IMR-90 (cell line): ENCODE measurements at regions not wholly inside any gene's neighbourhood (a gene's known extent, or its start where the extent isn't known, plus 50 kb on each side); places are given as distances from the start of the nearest gene placed in this dataset.

Experiments used
- ATAC-seq: fragments of 200-7000 bp; cut with Tn5 transposase; 2 replicates; pipeline ENCODE4 v1.9.1; 2020; ENCODE audit warnings: low read depth, mild to moderate bottlenecking, moderate library complexity
- BruUV-seq: library from RNA; stranded (reverse); fragments of 400-500 nt; replicated peaks from 2 replicates; lab custom pipeline; 2021; lab: Mats Ljungman, UMichigan
- CTCF ChIA-PET: fragments of 300-600 bp; formaldehyde crosslinking; extraction: SDS; loops from one replicate; lab custom pipeline; 2021; ENCODE audit warnings: antibody characterized with exemption; lab: Yijun Ruan, JAX
- POLR2A ChIA-PET: fragments of 300-600 bp; sonication (Branson Sonifier 250); formaldehyde crosslinking; loops from one replicate; lab custom pipeline; 2022; ENCODE audit warnings: antibody characterized with exemption; ENCODE audit not compliant: unreplicated experiment; lab: Charles Lee
- DNase-seq: peaks from one replicate; pipeline ENCODE4 v3.0.0; 2013
- H2AFZ ChIP-seq: replicated peaks from 2 replicates; pipeline ENCODE3; 2013; ENCODE audit warnings: low read length, mild to moderate bottlenecking; ENCODE audit not compliant: poor library complexity
- H2AK5ac ChIP-seq: 2 replicates; pipeline ENCODE4 v1.6.1; 2013; ENCODE audit warnings: low read depth, low read length, inconsistent platforms
- H2AK9ac ChIP-seq: replicated peaks from 2 replicates; pipeline ENCODE3; 2013; ENCODE audit warnings: mild to moderate bottlenecking, low read depth, low read length, moderate library complexity; ENCODE audit not compliant: poor library complexity
- H2BK120ac ChIP-seq: 2 replicates; pipeline ENCODE4 v1.6.1; 2013; ENCODE audit warnings: low read depth, low read length, inconsistent platforms
- H2BK15ac ChIP-seq: 3 replicates; pipeline ENCODE4 v1.6.1; 2013; ENCODE audit warnings: low read depth, low read length, inconsistent platforms
- H2BK20ac ChIP-seq: 2 replicates; pipeline ENCODE4 v1.6.1; 2013; ENCODE audit warnings: low read depth, mild to moderate bottlenecking, inconsistent platforms, low read length, moderate library complexity
- H2BK5ac ChIP-seq: 2 replicates; pipeline ENCODE4 v1.6.1; 2013; ENCODE audit warnings: mild to moderate bottlenecking, low read depth, low read length, inconsistent platforms; ENCODE audit not compliant: poor library complexity, severe bottlenecking
- H3K14ac ChIP-seq: replicated peaks from 2 replicates; pipeline ENCODE4 v1.6.1; 2013; ENCODE audit warnings: low read depth, low read length, inconsistent platforms
- H3K18ac ChIP-seq: 2 replicates; pipeline ENCODE4 v1.6.1; 2013; ENCODE audit warnings: low read depth, low read length, control low read depth
- H3K23ac ChIP-seq: 2 replicates; pipeline ENCODE4 v1.6.1; 2013; ENCODE audit warnings: low read depth, low read length, inconsistent platforms
- H3K27ac ChIP-seq: 2 replicates; pipeline ENCODE4 v1.5.1; 2013; ENCODE audit warnings: mild to moderate bottlenecking, control low read depth, low read length; ENCODE audit not compliant: insufficient read depth
- H3K27me3 ChIP-seq: 2 replicates; pipeline ENCODE4 v1.6.1; 2013; ENCODE audit warnings: low read length; ENCODE audit not compliant: control insufficient read depth, insufficient read depth
- H3K36me3 ChIP-seq: 2 replicates; pipeline ENCODE4 v1.6.1; 2013; ENCODE audit warnings: low read length, mixed read lengths; ENCODE audit not compliant: control insufficient read depth, insufficient read depth
- H3K4ac ChIP-seq: 2 replicates; pipeline ENCODE4 v1.6.1; 2013; ENCODE audit warnings: low read depth, low read length, inconsistent platforms
- H3K4me1 ChIP-seq: 2 replicates; pipeline ENCODE4 v1.6.1; 2013; ENCODE audit warnings: low read length, mixed read lengths; ENCODE audit not compliant: control insufficient read depth, insufficient read depth
- H3K4me2 ChIP-seq: 2 replicates; pipeline ENCODE4 v1.6.1; 2013; ENCODE audit warnings: low read depth, mild to moderate bottlenecking, control low read depth, low read length, moderate library complexity
- H3K4me3 ChIP-seq: 2 replicates; pipeline ENCODE4 v1.5.1; 2013; ENCODE audit warnings: low read depth, mild to moderate bottlenecking, control low read depth, low read length, moderate library complexity; ENCODE audit not compliant: insufficient read depth
- H3K56ac ChIP-seq: 2 replicates; pipeline ENCODE4 v1.6.1; 2013; ENCODE audit warnings: low read length, inconsistent platforms; ENCODE audit not compliant: insufficient read depth; ENCODE audit errors: extremely low read depth
- H3K79me1 ChIP-seq, 2 experiments: 2 replicates each; pipeline ENCODE4 v1.6.1; 2013; ENCODE audit warnings: low read length in 2 of 2, inconsistent platforms in 1 of 2, low read depth in 1 of 2
- H3K9ac ChIP-seq: 2 replicates; pipeline ENCODE4 v1.6.1; 2013; ENCODE audit warnings: low read depth, low read length, control low read depth
- H3K9me1 ChIP-seq: 2 replicates; pipeline ENCODE4 v1.6.1; 2013; ENCODE audit warnings: low read length, inconsistent platforms; ENCODE audit not compliant: insufficient read depth
- H3K9me3 ChIP-seq: 2 replicates; pipeline ENCODE4 v1.6.1; 2013; ENCODE audit warnings: low read length; ENCODE audit not compliant: control insufficient read depth, insufficient read depth
- H4K20me1 ChIP-seq: 2 replicates; pipeline ENCODE4 v1.6.1; 2013; ENCODE audit warnings: low read length, inconsistent platforms; ENCODE audit not compliant: insufficient read depth
- H4K5ac ChIP-seq: 2 replicates; pipeline ENCODE4 v1.6.1; 2013; ENCODE audit warnings: mild to moderate bottlenecking, low read depth, low read length, control low read depth
- H4K8ac ChIP-seq, 2 experiments: 2 replicates each; pipeline ENCODE4 v1.6.1; 2013; ENCODE audit warnings: low read depth in 2 of 2, low read length in 2 of 2, control low read depth in 1 of 2, inconsistent platforms in 1 of 2
- H4K91ac ChIP-seq: 2 replicates; pipeline ENCODE4 v1.6.1; 2013; ENCODE audit warnings: low read depth, low read length, inconsistent platforms; ENCODE audit not compliant: insufficient read depth
- NFE2L2 ChIP-seq: fragments of 150-350 bp; IDR thresholded peaks from 2 replicates; pipeline ENCODE4 v1.6.1; 2016; ENCODE audit warnings: low read depth, mild to moderate bottlenecking, low read length
- RAD21 ChIP-seq: IDR thresholded peaks from 2 replicates; pipeline ENCODE4 v1.6.1; 2012; ENCODE audit warnings: low read length, improper control_type of control experiment
- RFX5 ChIP-seq: IDR thresholded peaks from 2 replicates; pipeline ENCODE4 v1.8.0; 2012; ENCODE audit warnings: low read depth, mild to moderate bottlenecking, low read length, moderate library complexity
- SMC3 ChIP-seq: fragments of 150-350 bp; IDR thresholded peaks from 2 replicates; pipeline ENCODE4 v1.6.1; 2016; ENCODE audit warnings: low read depth, mild to moderate bottlenecking, antibody characterized with exemption, low read length, moderate library complexity
- WGBS, 2 experiments: methylation state at CpG; one replicate each; pipeline versions ENCODE4 v1.1.5 to v1.1.7; 2013; ENCODE audit warnings: missing lambda C conversion rate in 2 of 2; ENCODE audit not compliant: insufficient read length in 1 of 2; ENCODE audit errors: extremely low coverage in 2 of 2; 5-methylcytosine and 5-hydroxymethylcytosine counted together
- dilution Hi-C: fragments of 300-500 bp; cut with HindIII; formaldehyde crosslinking; loops from one replicate; pipeline ENCODE4 v1.14.3; 2018; ENCODE audit warnings: low sequenced_read_pairs; ENCODE audit not compliant: unreplicated experiment
- in situ Hi-C: fragments of 300-500 bp; cut with MboI; formaldehyde crosslinking; loops from 3 replicates; pipeline ENCODE4 v1.14.3; 2019; ENCODE audit warnings: low sequenced_read_pairs, inconsistent platforms, mixed read lengths
- intact Hi-C: fragments of 100-400 bp; cut with micrococcal nuclease; formaldehyde crosslinking; loops from 2 replicates; pipeline ENCODE4 v1.10.0; 2022
- TF ChIP-seq, protein P1 (sequence below): conservative IDR thresholded peaks from 2 replicates; pipeline ENCODE4 v1.5.1; 2012; ENCODE audit warnings: mild to moderate bottlenecking, low read depth, low read length, improper control_type of control experiment

DNA sequence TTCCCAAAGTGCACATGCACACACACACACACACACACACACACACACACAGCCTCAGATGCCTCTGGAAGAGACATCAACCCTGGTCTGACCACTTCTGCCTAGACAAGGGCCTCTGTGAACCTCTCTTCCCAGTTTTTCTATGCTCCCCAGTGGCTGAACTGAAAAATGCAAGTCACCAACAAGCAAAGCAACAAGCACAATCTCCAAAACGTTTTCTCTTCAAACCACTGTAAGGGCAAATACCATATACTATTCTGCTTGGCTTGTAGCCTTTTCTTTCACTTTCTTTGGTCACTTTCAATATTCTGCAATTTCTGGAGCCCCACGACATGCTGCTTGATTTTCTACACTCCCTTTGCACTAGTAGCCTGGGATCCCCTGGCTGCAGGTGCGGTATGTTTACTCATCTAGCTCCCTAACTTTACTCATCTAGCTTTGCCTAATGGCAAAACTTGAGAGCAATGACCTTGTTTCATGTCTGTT lies 121.4 kb upstream of the DST start:
- Histone ChIP-seq H3K9me3 (no peaks in the 10 kb centered on the region), H3K27ac (peak overlapping the region; percentile 7; the same call in 1 of the 2 replicates), H2AK9ac (no peak overlapping the region), H2BK5ac (peak overlapping the region; percentile 48), H4K5ac (no peak overlapping the region), H3K9ac (no peak overlapping the region), H3K23ac (peak overlapping the region; percentile 18; the same call in 1 of the 2 replicates), H3K14ac (peak overlapping the region; percentile 24; the same call in 1 of the 2 replicates), H3K18ac (no peak overlapping the region), H3K4me1 (peaks cover 17% of the 10 kb centered on the region), H2AFZ (no peak overlapping the region), H3K56ac (no peak overlapping the region), H2AK5ac (0 out of 2 replicates have a peak overlapping the region, but pooled peaks have one; percentile 1), H4K8ac (peak overlapping the region in 1 of 2 experiments; percentile 29; a peak in 1 of 4 replicates), H4K20me1 (peaks cover 46% of the 10 kb centered on the region; the same call in 1 of the 2 replicates), H2BK120ac (no peak overlapping the region), H4K91ac (no peak overlapping the region), H2BK20ac (no peak overlapping the region), H3K4me2 (peak overlapping the region; percentile 33; the same call in 1 of the 2 replicates), H3K79me1 (peaks cover 11 to 76% of the 10 kb centered on the region in 2 experiments), H3K9me1 (peaks cover 11% of the 10 kb centered on the region), H3K4me3 (no peak overlapping the region), H3K36me3 (no peaks in the 10 kb centered on the region), H2BK15ac (no peak overlapping the region; the same call in 2 of the 3 replicates), H3K4ac (peak overlapping the region; percentile 22; the same call in 1 of the 2 replicates), H3K27me3 (no peaks in the 10 kb centered on the region)
- TF ChIP-seq SMC3 (peak; percentile 31; the same call in 1 of the 2 replicates), NFE2L2 (peak; percentile 53; the same call in 1 of the 2 replicates), RFX5 (no peak), RAD21 (peak; percentile 42; the same call in 1 of the 2 replicates)
- TF ChIP-seq, protein P1, sequence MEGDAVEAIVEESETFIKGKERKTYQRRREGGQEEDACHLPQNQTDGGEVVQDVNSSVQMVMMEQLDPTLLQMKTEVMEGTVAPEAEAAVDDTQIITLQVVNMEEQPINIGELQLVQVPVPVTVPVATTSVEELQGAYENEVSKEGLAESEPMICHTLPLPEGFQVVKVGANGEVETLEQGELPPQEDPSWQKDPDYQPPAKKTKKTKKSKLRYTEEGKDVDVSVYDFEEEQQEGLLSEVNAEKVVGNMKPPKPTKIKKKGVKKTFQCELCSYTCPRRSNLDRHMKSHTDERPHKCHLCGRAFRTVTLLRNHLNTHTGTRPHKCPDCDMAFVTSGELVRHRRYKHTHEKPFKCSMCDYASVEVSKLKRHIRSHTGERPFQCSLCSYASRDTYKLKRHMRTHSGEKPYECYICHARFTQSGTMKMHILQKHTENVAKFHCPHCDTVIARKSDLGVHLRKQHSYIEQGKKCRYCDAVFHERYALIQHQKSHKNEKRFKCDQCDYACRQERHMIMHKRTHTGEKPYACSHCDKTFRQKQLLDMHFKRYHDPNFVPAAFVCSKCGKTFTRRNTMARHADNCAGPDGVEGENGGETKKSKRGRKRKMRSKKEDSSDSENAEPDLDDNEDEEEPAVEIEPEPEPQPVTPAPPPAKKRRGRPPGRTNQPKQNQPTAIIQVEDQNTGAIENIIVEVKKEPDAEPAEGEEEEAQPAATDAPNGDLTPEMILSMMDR, result peak; percentile 35
- dilution Hi-C loops (no loop called here), in situ Hi-C loops (no loop called here), intact Hi-C loops (no loop called here)
- no TSS peak for BruUV-seq
- CTCF ChIA-PET, result interaction anchor here (0.7 kb wide), 2 partner anchors 88 to 89 kb away, joined by 3 to 4 read pairs; no protein-coding TSS in a partner anchor
- WGBS, 2 experiments, result no CpG with 5 or more reads among the region's 3 CpGs
- ATAC-seq, result peak; percentile 55
- POLR2A ChIA-PET, result no interaction called here
- peak; percentile 53 for DNase-seq
